Lower leg skin (tissue), 3 donors: ENCODE measurements at regions not wholly inside any gene's neighbourhood (a gene's known extent, or its start where the extent isn't known, plus 50 kb on each side); places are given as distances from the start of the nearest gene placed in this dataset.

ENCODE experiments used
- CTCF ChIP-seq, 3 donors: fragments of 450-650 bp; IDR thresholded peaks; one replicate each; pipeline ENCODE4 v1.5.1; 2016; ENCODE audit warnings: antibody characterized with exemption in 3 of 3, mild to moderate bottlenecking in 3 of 3, moderate library complexity in 2 of 3
- POLR2A ChIP-seq, 2 donors: fragments of 450-650 bp; IDR thresholded peaks; one replicate each; pipeline ENCODE4 v1.6.1; 2016 to 2017; ENCODE audit warnings: antibody characterized with exemption in 2 of 2, mild to moderate bottlenecking in 1 of 2, moderate library complexity in 1 of 2

GRCh38 chr20:40156600-40157317, 532.3 kb downstream of the MAFB start:
- TF ChIP-seq CTCF (IDR thresholded peaks at IDR 0.05) = no peak
- no peak for TF ChIP-seq POLR2A (IDR thresholded peaks at IDR 0.05)
